ENCODE measurements at regions not wholly inside any gene's neighbourhood (a gene's known extent, or its start where the extent isn't known, plus 50 kb on each side); places are given as distances from the start of the nearest gene placed in this dataset.
A peak's percentile ranks its signal among the peaks of the same experiment; 100 is the strongest.
"Not testable (repeated sequence)": the region's sequence is repeated elsewhere in the genome, so short reads cannot be mapped to it uniquely, and the experiment has no call there.

- Histone ChIP-seq H4K20me1 (ENCODE audit: insufficient read depth, low read length) (no peaks in the 10 kb centered on the region), H2AFZ (ENCODE audit: low read depth, low read length) (no peak overlapping the region), H3K9ac (ENCODE audit: low read depth, low read length) (no peak overlapping the region), H3K27ac (ENCODE audit: low read length) (no peak overlapping the region), H3K4me1 (ENCODE audit: insufficient read depth, low read length) (no peaks in the 10 kb centered on the region), H3K36me3 (ENCODE audit: insufficient read depth, low read length) (no peaks in the 10 kb centered on the region), H3K4me3 (ENCODE audit: low read depth in 1 of 2, low read length in 2 of 2) (no peak overlapping the region), H3K9me3 (ENCODE audit: insufficient read depth, low read length, severe bottlenecking) (no peaks in the 10 kb centered on the region), H3K79me2 (ENCODE audit: insufficient read depth, low read length) (no peaks in the 10 kb centered on the region), H3K4me2 (ENCODE audit: insufficient read depth, low read length) (no peak overlapping the region), H3K27me3 (ENCODE audit: insufficient read depth, low read length, poor library complexity) (no peaks in the 10 kb centered on the region)
- TF ChIP-seq EZH2 (IDR thresholded peaks at IDR 0.05; ENCODE audit: borderline replicate concordance, low read depth, low read length, severe bottlenecking) (no peak), CTCF (IDR thresholded peaks at IDR 0.05; ENCODE audit: borderline replicate concordance, extremely low read depth, low read length, poor library complexity, severe bottlenecking) (no peak)
- ATAC-seq (ENCODE audit: insufficient read depth, low read depth) = no peak
- DNase-seq = no peak
These were observed 800.9 kb downstream of the BCL11A start for GRCh38 chr2:59752512-59752911.

GRCh38 chr2:59752071-59752470 is 801.4 kb downstream of the BCL11A start:
- no peak for DNase-seq
- Histone ChIP-seq H3K4me2 (ENCODE audit: insufficient read depth, low read length) (no peak overlapping the region), H3K79me2 (ENCODE audit: insufficient read depth, low read length) (no peaks in the 10 kb centered on the region), H4K20me1 (ENCODE audit: insufficient read depth, low read length) (no peaks in the 10 kb centered on the region), H3K4me3 (ENCODE audit: low read depth in 1 of 2, low read length in 2 of 2) (no peak overlapping the region), H3K9ac (ENCODE audit: low read depth, low read length) (no peak overlapping the region), H2AFZ (ENCODE audit: low read depth, low read length) (0 out of 2 replicates have a peak overlapping the region, but pooled peaks have one; percentile 8), H3K36me3 (ENCODE audit: insufficient read depth, low read length) (no peaks in the 10 kb centered on the region), H3K27me3 (ENCODE audit: insufficient read depth, low read length, poor library complexity) (no peaks in the 10 kb centered on the region), H3K9me3 (ENCODE audit: insufficient read depth, low read length, severe bottlenecking) (no peaks in the 10 kb centered on the region), H3K4me1 (ENCODE audit: insufficient read depth, low read length) (no peaks in the 10 kb centered on the region), H3K27ac (ENCODE audit: low read length) (no peak overlapping the region)
- TF ChIP-seq EZH2 (IDR thresholded peaks at IDR 0.05; ENCODE audit: borderline replicate concordance, low read depth, low read length, severe bottlenecking) (no peak), CTCF (IDR thresholded peaks at IDR 0.05; ENCODE audit: borderline replicate concordance, extremely low read depth, low read length, poor library complexity, severe bottlenecking) (no peak)
- ATAC-seq (ENCODE audit: insufficient read depth, low read depth) = no peak

- not testable (repeated sequence) for H3K79me2 ChIP-seq (ENCODE audit: insufficient read depth, low read length); H3K4me1 ChIP-seq (ENCODE audit: insufficient read depth, low read length); H4K20me1 ChIP-seq (ENCODE audit: insufficient read depth, low read length); H2AFZ ChIP-seq (ENCODE audit: low read depth, low read length); H3K36me3 ChIP-seq (ENCODE audit: insufficient read depth, low read length); H3K27me3 ChIP-seq (ENCODE audit: insufficient read depth, low read length, poor library complexity); H3K4me2 ChIP-seq (ENCODE audit: insufficient read depth, low read length); H3K27ac ChIP-seq (ENCODE audit: low read length); DNase-seq; H3K9me3 ChIP-seq (ENCODE audit: insufficient read depth, low read length, severe bottlenecking); ATAC-seq (ENCODE audit: insufficient read depth, low read depth); H3K9ac ChIP-seq (ENCODE audit: low read depth, low read length); H3K4me3 ChIP-seq (ENCODE audit: low read depth in 1 of 2, low read length in 2 of 2)
These were observed 802.2 kb downstream of the BCL11A start for GRCh38 chr2:59751214-59751613.

- no peak for ATAC-seq (ENCODE audit: insufficient read depth, low read depth)
- Histone ChIP-seq H3K27ac (ENCODE audit: low read length) (no peak overlapping the region), H3K27me3 (ENCODE audit: insufficient read depth, low read length, poor library complexity) (no peaks in the 10 kb centered on the region), H3K36me3 (ENCODE audit: insufficient read depth, low read length) (no peaks in the 10 kb centered on the region), H3K4me1 (ENCODE audit: insufficient read depth, low read length) (no peaks in the 10 kb centered on the region), H2AFZ (ENCODE audit: low read depth, low read length) (no peak overlapping the region), H3K4me2 (ENCODE audit: insufficient read depth, low read length) (no peak overlapping the region), H3K79me2 (ENCODE audit: insufficient read depth, low read length) (no peaks in the 10 kb centered on the region), H3K4me3 (ENCODE audit: low read depth in 1 of 2, low read length in 2 of 2) (no peak overlapping the region), H3K9me3 (ENCODE audit: insufficient read depth, low read length, severe bottlenecking) (no peaks in the 10 kb centered on the region), H3K9ac (ENCODE audit: low read depth, low read length) (no peak overlapping the region), H4K20me1 (ENCODE audit: insufficient read depth, low read length) (no peaks in the 10 kb centered on the region)
- TF ChIP-seq EZH2 (IDR thresholded peaks at IDR 0.05; ENCODE audit: borderline replicate concordance, low read depth, low read length, severe bottlenecking) (no peak), CTCF (IDR thresholded peaks at IDR 0.05; ENCODE audit: borderline replicate concordance, extremely low read depth, low read length, poor library complexity, severe bottlenecking) (no peak)
- DNase-seq = no peak
These were observed 807.2 kb downstream of the BCL11A start for GRCh38 chr2:59746291-59746690.
